ENCODE measurements at regions not wholly inside any gene's neighbourhood (a gene's known extent, or its start where the extent isn't known, plus 50 kb on each side); places are given as distances from the start of the nearest gene placed in this dataset.

DNA sequence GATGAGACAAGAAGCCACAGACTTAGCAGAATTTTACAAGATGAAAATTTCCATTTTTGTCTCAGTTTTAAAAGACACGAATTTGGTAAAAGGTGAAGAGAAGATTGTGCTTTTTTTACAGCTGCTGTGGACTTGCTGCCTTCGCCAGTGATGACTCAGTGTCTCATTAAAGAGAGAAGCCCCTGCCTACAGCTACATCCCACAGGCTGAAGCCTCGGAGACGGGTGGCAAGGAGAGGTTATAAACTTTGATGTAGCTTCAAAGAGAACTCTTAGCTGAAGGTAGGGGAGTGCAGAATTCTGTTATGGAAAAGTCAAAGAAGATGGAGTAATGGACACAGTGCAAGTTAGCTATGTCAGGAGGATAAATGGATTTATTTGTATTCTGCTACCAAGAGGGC is 683.4 kb upstream of the ARGLU1 start:
- no peak overlapping the region for H2BK15ac ChIP-seq (ENCODE audit: low read depth, low read length)
- no peaks in the 10 kb centered on the region for H3K27me3 Mint-ChIP-seq (ENCODE audit: low read depth)
- no peak overlapping the region for H3K4ac ChIP-seq (ENCODE audit: low read depth, low read length)
- no peak overlapping the region for H4K5ac ChIP-seq (ENCODE audit: insufficient read length, low read depth, low read length)
- no peak overlapping the region for H3K27ac ChIP-seq (ENCODE audit: insufficient read length, low read depth, low read length)
- no peaks in the 10 kb centered on the region; a peak in 1 of 5 replicates for H3K9me3 Mint-ChIP-seq
- no peak overlapping the region for H2BK5ac ChIP-seq (ENCODE audit: insufficient read length, low read length)
- H3K4me1 Mint-ChIP-seq: peaks cover 18 to 20% of the 10 kb centered on the region in 2 experiments
- no peaks in the 10 kb centered on the region for H4K20me1 ChIP-seq (ENCODE audit: control insufficient read depth, insufficient read depth, insufficient read length)
- H3K79me1 ChIP-seq (ENCODE audit: insufficient read depth, low read depth, low read length, poor library complexity, severe bottlenecking): no peaks in the 10 kb centered on the region
- no peak overlapping the region for H4K91ac ChIP-seq (ENCODE audit: insufficient read length, low read depth, low read length)
- DNase-seq: no peak
- no peak overlapping the region for H3K14ac ChIP-seq (ENCODE audit: insufficient read depth, low read length)
- no peaks in the 10 kb centered on the region for H3K79me2 ChIP-seq (ENCODE audit: insufficient read depth, low read length)
- WGBS (ENCODE audit: extremely low coverage, insufficient read length, low lambda C conversion rate): no CpG with 5 or more reads among the region's 4 CpGs
- no peak overlapping the region for H2BK12ac ChIP-seq (ENCODE audit: insufficient read length, low read depth, low read length)
- H3K36me3 Mint-ChIP-seq (ENCODE audit: insufficient read depth in 1 of 3, low read depth in 3 of 3): no peaks in the 10 kb centered on the region
- H3K4me3 Mint-ChIP-seq: no peak overlapping the region
- TF ChIP-seq, protein P1, sequence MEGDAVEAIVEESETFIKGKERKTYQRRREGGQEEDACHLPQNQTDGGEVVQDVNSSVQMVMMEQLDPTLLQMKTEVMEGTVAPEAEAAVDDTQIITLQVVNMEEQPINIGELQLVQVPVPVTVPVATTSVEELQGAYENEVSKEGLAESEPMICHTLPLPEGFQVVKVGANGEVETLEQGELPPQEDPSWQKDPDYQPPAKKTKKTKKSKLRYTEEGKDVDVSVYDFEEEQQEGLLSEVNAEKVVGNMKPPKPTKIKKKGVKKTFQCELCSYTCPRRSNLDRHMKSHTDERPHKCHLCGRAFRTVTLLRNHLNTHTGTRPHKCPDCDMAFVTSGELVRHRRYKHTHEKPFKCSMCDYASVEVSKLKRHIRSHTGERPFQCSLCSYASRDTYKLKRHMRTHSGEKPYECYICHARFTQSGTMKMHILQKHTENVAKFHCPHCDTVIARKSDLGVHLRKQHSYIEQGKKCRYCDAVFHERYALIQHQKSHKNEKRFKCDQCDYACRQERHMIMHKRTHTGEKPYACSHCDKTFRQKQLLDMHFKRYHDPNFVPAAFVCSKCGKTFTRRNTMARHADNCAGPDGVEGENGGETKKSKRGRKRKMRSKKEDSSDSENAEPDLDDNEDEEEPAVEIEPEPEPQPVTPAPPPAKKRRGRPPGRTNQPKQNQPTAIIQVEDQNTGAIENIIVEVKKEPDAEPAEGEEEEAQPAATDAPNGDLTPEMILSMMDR (conservative IDR thresholded peaks at IDR 0.05): no peak
- peaks cover 6% of the 10 kb centered on the region; the same call in 1 of the 2 replicates for H3K4me1 ChIP-seq (ENCODE audit: insufficient read depth, low read length)
- H3K23me2 ChIP-seq (ENCODE audit: insufficient read length, low read depth, low read length, poor library complexity, severe bottlenecking): no peaks in the 10 kb centered on the region
- no peak overlapping the region for H2BK20ac ChIP-seq (ENCODE audit: low read depth, low read length, poor library complexity, severe bottlenecking)
- no peak overlapping the region for H3T11ph ChIP-seq (ENCODE audit: low read length)
- H3K23ac ChIP-seq (ENCODE audit: insufficient read length, low read depth, low read length): no peak overlapping the region
- H3K27ac Mint-ChIP-seq: no peak overlapping the region
- no peak overlapping the region for H3K9ac ChIP-seq (ENCODE audit: extremely low read depth, insufficient read length, low read length)
- H2BK120ac ChIP-seq (ENCODE audit: low read depth, low read length, poor library complexity, severe bottlenecking): no peak overlapping the region
- H4K8ac ChIP-seq (replicated peaks; ENCODE audit: insufficient read length, low read depth, low read length): no peak overlapping the region
- H2AK5ac ChIP-seq (ENCODE audit: insufficient read length, low read length): no peak overlapping the region
- no peaks in the 10 kb centered on the region for H3K27me3 ChIP-seq (ENCODE audit: insufficient read depth, low read length)
- no peak overlapping the region for H3K56ac ChIP-seq (ENCODE audit: insufficient read length, low read depth, low read length)
- H2AFZ ChIP-seq (ENCODE audit: low read length): no peak overlapping the region
- H3K4me2 ChIP-seq (ENCODE audit: insufficient read depth, insufficient read length, low read length): no peak overlapping the region
- H3K9me3 ChIP-seq (ENCODE audit: control insufficient read depth, low read depth, low read length): no peaks in the 10 kb centered on the region
- no peak overlapping the region for H3K18ac ChIP-seq (ENCODE audit: insufficient read length, low read depth, low read length)

Data from H9 (cell line).